ENCODE measurements at regions not wholly inside any gene's neighbourhood (a gene's known extent, or its start where the extent isn't known, plus 50 kb on each side); places are given as distances from the start of the nearest gene placed in this dataset.

- no peaks in the 10 kb centered on the region for H3K79me2 ChIP-seq (ENCODE audit: control insufficient read depth, insufficient read depth, low read length)
- CTCF ChIA-PET = no interaction called here
- H3K9me1 ChIP-seq (replicated peaks; ENCODE audit: control insufficient read depth, extremely low read depth, insufficient read depth, low read length) = no peaks in the 10 kb centered on the region
- no peak overlapping the region for H3K27ac ChIP-seq (ENCODE audit: insufficient read depth, low read depth, low read length)
- no peak overlapping the region for H3K4me3 ChIP-seq (replicated peaks in 1 of 3; ENCODE audit: insufficient read depth in 1 of 3, low read depth in 1 of 3, low read length in 3 of 3)
- BruUV-seq (replicated peaks) = no TSS peak
- FAIRE-seq (no peak), DNase-seq (ENCODE audit: low read depth, low spot score) (no peak)
- no peaks in the 10 kb centered on the region for H3K27me3 ChIP-seq (ENCODE audit: control insufficient read depth in 2 of 2, insufficient read depth in 2 of 2, low read length in 2 of 2)
- H3K36me3 ChIP-seq (ENCODE audit: control insufficient read depth in 2 of 2, extremely low read depth in 1 of 2, insufficient read depth in 2 of 2, low read length in 2 of 2) = no peaks in the 10 kb centered on the region
- H3K4me2 ChIP-seq (ENCODE audit: insufficient read depth, low read length) = no peak overlapping the region
- H4K20me1 ChIP-seq (replicated peaks; ENCODE audit: control insufficient read depth, extremely low read depth, insufficient read depth, low read length) = no peaks in the 10 kb centered on the region
- intact Hi-C loops (cut with micrococcal nuclease) = no loop called here
- no peak overlapping the region for H2AFZ ChIP-seq (ENCODE audit: low read depth, low read length)
- H3K9ac ChIP-seq (replicated peaks; ENCODE audit: extremely low read depth, insufficient read depth, low read length) = no peak overlapping the region
- no peaks in the 10 kb centered on the region for H3K4me1 ChIP-seq (ENCODE audit: control insufficient read depth, extremely low read depth, insufficient read depth, low read length)
- H3K9me3 ChIP-seq (replicated peaks; ENCODE audit: control insufficient read depth, insufficient read depth, low read length) = no peaks in the 10 kb centered on the region
- POLR2A ChIA-PET = no interaction called here
- TF ChIP-seq POLR2A (IDR thresholded peaks at IDR 0.05; ENCODE audit: low read depth, low read length) = no peak
- TF ChIP-seq MYC (IDR thresholded peaks at IDR 0.05; ENCODE audit: low read depth, low read length) = no peak
- no peak for TF ChIP-seq POLR2AphosphoS5 (IDR thresholded peaks at IDR 0.05; ENCODE audit: insufficient read depth, low read depth, low read length)
- TF ChIP-seq FOS (IDR thresholded peaks at IDR 0.05; ENCODE audit: borderline replicate concordance, insufficient read depth, low read length) = no peak
- no peak for TF ChIP-seq JUN (IDR thresholded peaks at IDR 0.05; ENCODE audit: borderline replicate concordance, insufficient read depth, insufficient read length, low read depth)
- TF ChIP-seq EZH2 (IDR thresholded peaks at IDR 0.05; ENCODE audit: borderline replicate concordance, low read depth, low read length, severe bottlenecking) = no peak
- no peak for TF ChIP-seq GATA2 (IDR thresholded peaks at IDR 0.05; ENCODE audit: insufficient read depth, insufficient read length, low read depth, low read length)
- no peak for TF ChIP-seq CTCF (IDR thresholded peaks at IDR 0.05; ENCODE audit: extremely low read depth in 1 of 2, insufficient read depth in 1 of 2, low read depth in 1 of 2, low read length in 2 of 2)
- no peak for TF ChIP-seq MAX (IDR thresholded peaks at IDR 0.05; ENCODE audit: insufficient read depth, insufficient read length)
- dilution Hi-C loops (cut with MboI; ENCODE audit: extremely low pct_ligation_motif_present, low sequenced_read_pairs) = no loop called here
Observed at GRCh38 chr2:128465246-128466170, 146.8 kb upstream of the HS6ST1 start.
